Inferior parietal cortex (tissue), 1 donor: ENCODE measurements at regions not wholly inside any gene's neighbourhood (a gene's known extent, or its start where the extent isn't known, plus 50 kb on each side); places are given as distances from the start of the nearest gene placed in this dataset.
"Not testable (repeated sequence)": the region's sequence is repeated elsewhere in the genome, so short reads cannot be mapped to it uniquely, and the experiment has no call there.

Experiments
- DNase-seq: peaks from one replicate; pipeline ENCODE4 v3.0.0-alpha.2; 2016; ENCODE audit errors: extremely low spot score

GRCh38 chr17:64785011-64785421 is 122.9 kb upstream of the SMURF2 start:
- DNase-seq, result no peak

- DNase-seq, result no peak
Observed at GRCh38 chr17:64784353-64785010, 122.4 kb upstream of the SMURF2 start.

- DNase-seq, result no peak
Observed at GRCh38 chr17:64783556-64784352, 121.6 kb upstream of the SMURF2 start.

- DNase-seq, result no peak
Observed at GRCh38 chr17:64783031-64783461, 120.9 kb upstream of the SMURF2 start.

- no peak for DNase-seq
Observed at GRCh38 chr17:64781810-64782555, 119.9 kb upstream of the SMURF2 start.

- no peak for DNase-seq
Observed at GRCh38 chr17:64781014-64781756, 119.1 kb upstream of the SMURF2 start.

- DNase-seq, result no peak
Observed at GRCh38 chr17:64780096-64781013, 118.2 kb upstream of the SMURF2 start.

GRCh38 chr17:64779376-64780095 is 117.4 kb upstream of the SMURF2 start:
- DNase-seq, result no peak

- DNase-seq, result not testable (repeated sequence)
Observed at GRCh38 chr17:64779098-64779375, 116.9 kb upstream of the SMURF2 start.

GRCh38 chr17:64778240-64779097 is 116.4 kb upstream of the SMURF2 start:
- DNase-seq, result peak; percentile 13

- peak; percentile 57 for DNase-seq
Observed at GRCh38 chr17:64777415-64778239, 115.5 kb upstream of the SMURF2 start.

- DNase-seq, result peak; percentile 79
Observed at GRCh38 chr17:64776720-64777414, 114.8 kb upstream of the SMURF2 start.

- DNase-seq, result no peak
Observed at GRCh38 chr17:64775701-64776570, 113.8 kb upstream of the SMURF2 start.

- no peak for DNase-seq
Observed at GRCh38 chr17:64774888-64775540, 112.9 kb upstream of the SMURF2 start.

- no peak for DNase-seq
Observed at GRCh38 chr17:64773836-64774761, 112.0 kb upstream of the SMURF2 start.
